Activated B cell treated with CpG ODN at 0.5 μM for 24 hours (primary cell): ENCODE measurements at regions not wholly inside any gene's neighbourhood (a gene's known extent, or its start where the extent isn't known, plus 50 kb on each side); places are given as distances from the start of the nearest gene placed in this dataset.

ENCODE experiments used
- ATAC-seq: fragments of 200-7000 bp; cut with Tn5 transposase; one replicate; pipeline ENCODE4 v1.10.0; 2021; ENCODE audit warnings: low read depth, mild to moderate bottlenecking, moderate library complexity
- CTCF ChIA-PET: fragments of 350-600 bp; sonication (Branson Sonifier 250); formaldehyde crosslinking; loops from one replicate; lab custom pipeline; 2021; ENCODE audit warnings: antibody characterized with exemption; lab: Charles Lee
- POLR2A ChIA-PET: fragments of 350-600 bp; sonication (Branson Sonifier 250); formaldehyde crosslinking; loops from one replicate; lab custom pipeline; 2021; ENCODE audit warnings: antibody characterized with exemption; lab: Charles Lee
- DNase-seq: peaks from one replicate; pipeline ENCODE4 v3.0.0; 2022
- H3K27ac Mint-ChIP-seq: one replicate; pipeline ENCODE4 v1.8.0; 2020; ENCODE audit warnings: mixed read lengths
- H3K27me3 Mint-ChIP-seq: one replicate; pipeline ENCODE4 v1.8.0; 2021; ENCODE audit warnings: mixed read lengths
- H3K36me3 Mint-ChIP-seq: one replicate; pipeline ENCODE4 v1.8.0; 2021; ENCODE audit warnings: low read depth, mixed read lengths
- H3K4me1 Mint-ChIP-seq: one replicate; pipeline ENCODE4 v1.8.0; 2021; ENCODE audit warnings: mixed read lengths
- H3K4me3 Mint-ChIP-seq: one replicate; pipeline ENCODE4 v1.8.0; 2020; ENCODE audit warnings: mild to moderate bottlenecking, mixed read lengths
- H3K9me3 Mint-ChIP-seq: one replicate; pipeline ENCODE4 v1.8.0; 2020; ENCODE audit warnings: mixed read lengths
- CTCF ChIP-seq: fragments of 200-600 bp; IDR thresholded peaks from one replicate; pipeline ENCODE4 v1.8.0; 2022; ENCODE audit warnings: antibody characterized with exemption, mild to moderate bottlenecking
- intact Hi-C: fragments of 100-400 bp; cut with micrococcal nuclease; formaldehyde crosslinking; loops from one replicate; pipeline ENCODE4 v1.15.1; 2024

GRCh38 chr12:28950049-28950448 lies 199.0 kb upstream of the FAR2 start:
- POLR2A ChIA-PET = no interaction called here
- no peaks in the 10 kb centered on the region for H3K36me3 Mint-ChIP-seq
- ATAC-seq (no peak), DNase-seq (no peak)
- H3K4me3 Mint-ChIP-seq = no peak overlapping the region
- TF ChIP-seq CTCF = no peak
- H3K27ac Mint-ChIP-seq = no peak overlapping the region
- no peaks in the 10 kb centered on the region for H3K9me3 Mint-ChIP-seq
- no peaks in the 10 kb centered on the region for H3K4me1 Mint-ChIP-seq
- H3K27me3 Mint-ChIP-seq = no peaks in the 10 kb centered on the region
- intact Hi-C loops = no loop called here
- CTCF ChIA-PET = no interaction called here

- no peak overlapping the region for H3K4me3 Mint-ChIP-seq
- ChIA-PET CTCF (no interaction called here), POLR2A (no interaction called here)
- DNase-seq (no peak), ATAC-seq (no peak)
- TF ChIP-seq CTCF = no peak
- H3K9me3 Mint-ChIP-seq = no peaks in the 10 kb centered on the region
- intact Hi-C loops = no loop called here
- no peaks in the 10 kb centered on the region for H3K27me3 Mint-ChIP-seq
- H3K4me1 Mint-ChIP-seq = no peaks in the 10 kb centered on the region
- no peaks in the 10 kb centered on the region for H3K36me3 Mint-ChIP-seq
- no peak overlapping the region for H3K27ac Mint-ChIP-seq
Measured at GRCh38 chr12:28951935-28952334, 197.1 kb upstream of the FAR2 start.

DNA sequence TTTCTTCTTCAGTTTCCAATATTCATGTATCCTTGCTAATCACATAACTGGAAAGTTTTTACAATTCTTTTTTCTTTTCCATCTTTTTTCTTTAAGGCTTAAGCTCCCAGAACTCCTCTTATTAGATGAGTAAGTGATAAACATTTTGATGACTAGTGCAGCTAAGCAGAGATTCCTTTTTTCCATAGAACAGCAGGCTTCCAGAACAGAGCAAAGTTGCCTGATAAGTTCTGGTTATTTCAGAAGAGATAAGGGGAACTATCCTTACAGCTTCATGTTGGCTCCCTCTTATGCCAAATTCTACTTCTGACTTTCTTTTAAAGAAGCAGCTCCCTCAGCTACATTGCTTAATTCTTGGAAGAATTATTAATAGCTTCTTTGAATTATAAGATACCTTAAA lies 194.7 kb upstream of the FAR2 start:
- H3K9me3 Mint-ChIP-seq = no peaks in the 10 kb centered on the region
- intact Hi-C loops = no loop called here
- ATAC-seq (no peak), DNase-seq (no peak)
- H3K36me3 Mint-ChIP-seq = no peaks in the 10 kb centered on the region
- no peaks in the 10 kb centered on the region for H3K4me1 Mint-ChIP-seq
- no peak overlapping the region for H3K27ac Mint-ChIP-seq
- CTCF ChIA-PET = no interaction called here
- H3K4me3 Mint-ChIP-seq = no peak overlapping the region
- POLR2A ChIA-PET = no interaction called here
- H3K27me3 Mint-ChIP-seq = no peaks in the 10 kb centered on the region
- TF ChIP-seq CTCF = no peak

- ChIA-PET POLR2A (no interaction called here), CTCF (no interaction called here)
- no peak for DNase-seq
- Mint-ChIP-seq H3K27ac (no peak overlapping the region), H3K36me3 (no peaks in the 10 kb centered on the region), H3K27me3 (no peaks in the 10 kb centered on the region), H3K4me3 (no peak overlapping the region), H3K9me3 (peaks cover 2% of the 10 kb centered on the region), H3K4me1 (no peaks in the 10 kb centered on the region)
- intact Hi-C loops = no loop called here
- no peak for ATAC-seq
- TF ChIP-seq CTCF = no peak
Measured at GRCh38 chr12:28955491-28955890, 193.6 kb upstream of the FAR2 start.

DNA sequence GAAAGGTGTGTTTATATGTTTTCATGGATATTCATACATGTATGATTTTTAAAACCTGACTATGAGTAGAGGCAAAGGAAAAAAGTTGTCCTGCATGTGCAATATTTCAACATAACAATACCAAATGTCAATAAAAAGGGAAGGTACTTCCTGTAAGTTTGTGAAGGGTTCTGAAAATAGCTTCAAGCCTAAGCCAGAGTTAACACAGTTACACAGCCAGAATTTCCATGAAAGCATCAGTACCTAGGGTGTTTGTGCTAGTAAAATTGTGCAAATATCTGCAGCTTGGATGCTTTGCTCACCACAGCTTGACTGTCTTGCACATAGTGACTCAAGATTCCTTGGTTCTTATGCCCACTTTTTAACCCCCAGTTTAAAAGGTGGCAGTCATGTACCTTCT lies 193.1 kb upstream of the FAR2 start:
- TF ChIP-seq CTCF = no peak
- no peak overlapping the region for H3K4me3 Mint-ChIP-seq
- CTCF ChIA-PET = no interaction called here
- no peaks in the 10 kb centered on the region for H3K4me1 Mint-ChIP-seq
- DNase-seq = no peak
- no peak overlapping the region for H3K27ac Mint-ChIP-seq
- intact Hi-C loops = no loop called here
- no peak for ATAC-seq
- POLR2A ChIA-PET = no interaction called here
- peaks cover 2% of the 10 kb centered on the region for H3K9me3 Mint-ChIP-seq
- no peaks in the 10 kb centered on the region for H3K36me3 Mint-ChIP-seq
- H3K27me3 Mint-ChIP-seq = no peaks in the 10 kb centered on the region
